ENCODE measurements at regions not wholly inside any gene's neighbourhood (a gene's known extent, or its start where the extent isn't known, plus 50 kb on each side); places are given as distances from the start of the nearest gene placed in this dataset.

- no peak for DNase-seq
These were observed 115.0 kb upstream of the PDE5A start for GRCh38 chr4:119743644-119744043.

GRCh38 chr4:119739796-119740195, 111.2 kb upstream of the PDE5A start:
- DNase-seq: no peak

- no peak for DNase-seq
These were observed 110.3 kb upstream of the PDE5A start for GRCh38 chr4:119738901-119739300.

- DNase-seq: no peak
These were observed 108.0 kb upstream of the PDE5A start for GRCh38 chr4:119736559-119736958.

GRCh38 chr4:119735165-119735651, 106.6 kb upstream of the PDE5A start:
- DNase-seq: no peak

GRCh38 chr4:119733431-119733830, 104.8 kb upstream of the PDE5A start:
- DNase-seq: no peak

- DNase-seq: no peak
These were observed 103.2 kb upstream of the PDE5A start for GRCh38 chr4:119731778-119732177.

GRCh38 chr4:119731146-119731742, 102.6 kb upstream of the PDE5A start:
- DNase-seq: no peak

- no peak for DNase-seq
These were observed 102.0 kb upstream of the PDE5A start for GRCh38 chr4:119730671-119730950.

GRCh38 chr4:119729835-119730670, 101.4 kb upstream of the PDE5A start:
- no peak for DNase-seq

GRCh38 chr4:119728692-119729593, 100.3 kb upstream of the PDE5A start:
- DNase-seq: no peak

GRCh38 chr4:119728185-119728584, 99.6 kb upstream of the PDE5A start:
- no peak for DNase-seq

GRCh38 chr4:119726505-119726904, 97.9 kb upstream of the PDE5A start:
- no peak for DNase-seq

- DNase-seq: no peak
These were observed 97.2 kb upstream of the PDE5A start for GRCh38 chr4:119725688-119726330.

GRCh38 chr4:119725011-119725410, 96.4 kb upstream of the PDE5A start:
- DNase-seq: no peak

- no peak for DNase-seq
These were observed 94.1 kb upstream of the PDE5A start for GRCh38 chr4:119722670-119723069.

- DNase-seq: no peak
These were observed 93.3 kb upstream of the PDE5A start for GRCh38 chr4:119721878-119722277.

- no peak for DNase-seq
These were observed 87.2 kb upstream of the PDE5A start for GRCh38 chr4:119715490-119716445.

- no peak for DNase-seq
These were observed 80.8 kb upstream of the PDE5A start for GRCh38 chr4:119709418-119709817.

- no peak for DNase-seq
These were observed 78.7 kb upstream of the PDE5A start for GRCh38 chr4:119707336-119707735.

GRCh38 chr4:119706804-119707203, 78.2 kb upstream of the PDE5A start:
- DNase-seq: no peak

GRCh38 chr4:119697887-119698393, 69.3 kb upstream of the PDE5A start:
- no peak for DNase-seq
